PFSK-1 (cell line): ENCODE measurements at regions not wholly inside any gene's neighbourhood (a gene's known extent, or its start where the extent isn't known, plus 50 kb on each side); places are given as distances from the start of the nearest gene placed in this dataset.

Source experiments
- TAF1 ChIP-seq: IDR thresholded peaks from 2 replicates; pipeline ENCODE4 v1.6.1; 2012; ENCODE audit warnings: low read length, control low read depth, borderline replicate concordance; ENCODE audit not compliant: insufficient read depth

DNA sequence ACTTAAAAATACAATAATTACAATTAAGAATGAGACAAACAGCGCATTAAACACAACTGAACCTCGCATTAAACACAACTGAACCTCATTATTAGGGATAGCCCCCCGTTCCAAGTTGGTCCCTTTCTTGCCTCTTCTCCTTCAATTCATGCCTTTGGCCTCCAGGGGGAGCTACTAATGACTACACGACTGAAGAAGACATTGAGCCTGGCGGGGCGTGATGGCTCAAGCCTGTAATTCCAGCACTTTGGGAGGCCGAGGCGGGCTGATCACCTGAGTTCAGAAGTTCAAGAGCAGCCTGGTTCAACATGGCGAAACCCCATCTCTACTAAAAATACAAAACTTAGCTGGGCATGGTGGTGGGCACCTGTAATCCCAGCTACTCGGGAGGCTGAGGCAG lies 56.4 kb upstream of the NWD2 start:
- TF ChIP-seq TAF1 = no peak
